SK-N-SH treated with all-trans-retinoic acid at 6 μM for 48 hours (cell line): ENCODE measurements at regions not wholly inside any gene's neighbourhood (a gene's known extent, or its start where the extent isn't known, plus 50 kb on each side); places are given as distances from the start of the nearest gene placed in this dataset.

Source experiments
- CREB5 ChIP-seq: fragments of 250-450 bp; sonication (Bioruptor Pico); IDR thresholded peaks from 2 replicates; pipeline ENCODE4 v1.5.1; 2020; ENCODE audit warnings: low read depth, mild to moderate bottlenecking, moderate library complexity
- GLIS3 ChIP-seq: fragments of 250-450 bp; sonication (Bioruptor Pico); IDR thresholded peaks from 2 replicates; pipeline ENCODE4 v1.5.0; 2020; ENCODE audit warnings: mild to moderate bottlenecking, moderate library complexity
- OSR1 ChIP-seq: fragments of 250-450 bp; sonication (Bioruptor Pico); IDR thresholded peaks from 2 replicates; pipeline ENCODE4 v1.8.0; 2022; ENCODE audit warnings: moderate library complexity, mild to moderate bottlenecking, inconsistent platforms
- PATZ1 ChIP-seq: fragments of 250-450 bp; sonication (Bioruptor Pico); IDR thresholded peaks from 2 replicates; pipeline ENCODE4 v1.8.0; 2020; ENCODE audit warnings: mild to moderate bottlenecking, moderate library complexity, borderline replicate concordance
- PPARA ChIP-seq: fragments of 250-450 bp; sonication (Bioruptor Pico); IDR thresholded peaks from 2 replicates; pipeline ENCODE4 v1.5.0; 2020; ENCODE audit warnings: mild to moderate bottlenecking, borderline replicate concordance
- RARB ChIP-seq: fragments of 250-450 bp; sonication (Bioruptor Pico); IDR thresholded peaks from 2 replicates; pipeline ENCODE4 v1.8.0; 2021; ENCODE audit warnings: mild to moderate bottlenecking, moderate library complexity
- TCF4 ChIP-seq: fragments of 250-450 bp; sonication (Bioruptor Pico); IDR thresholded peaks from 2 replicates; pipeline ENCODE4 v1.8.0; 2021; ENCODE audit warnings: mild to moderate bottlenecking, moderate library complexity, borderline replicate concordance
- TOX ChIP-seq: fragments of 250-450 bp; sonication (Bioruptor Pico); IDR thresholded peaks from 2 replicates; pipeline ENCODE4 v1.8.0; 2021; ENCODE audit warnings: mild to moderate bottlenecking, moderate library complexity, borderline replicate concordance
- TSHZ2 ChIP-seq: fragments of 250-450 bp; sonication (Bioruptor Pico); IDR thresholded peaks from 2 replicates; pipeline ENCODE4 v1.5.0; 2020; ENCODE audit warnings: mild to moderate bottlenecking, moderate library complexity
- ZFP3 ChIP-seq: fragments of 250-450 bp; sonication (Bioruptor Pico); IDR thresholded peaks from 2 replicates; pipeline ENCODE4 v1.5.0; 2020; ENCODE audit warnings: mild to moderate bottlenecking, moderate library complexity
- ZFP30 ChIP-seq: fragments of 450-650 bp; formaldehyde crosslinking; IDR thresholded peaks from 2 replicates; pipeline ENCODE4 v1.5.0; 2022; ENCODE audit warnings: mild to moderate bottlenecking, moderate library complexity
- ZNF70 ChIP-seq: fragments of 450-650 bp; formaldehyde crosslinking; IDR thresholded peaks from 2 replicates; pipeline ENCODE4 v1.5.0; 2020; ENCODE audit warnings: mild to moderate bottlenecking, moderate library complexity
- ZNF8 ChIP-seq: fragments of 450-650 bp; formaldehyde crosslinking; IDR thresholded peaks from 2 replicates; pipeline ENCODE4 v1.5.0; 2020; ENCODE audit warnings: mild to moderate bottlenecking, moderate library complexity

- TF ChIP-seq TOX (CRISPR knock-in tag) (no peak), TCF4 (no peak), TSHZ2 (CRISPR knock-in tag) (no peak), ZNF70 (no peak), PATZ1 (no peak), ZFP30 (no peak), GLIS3 (CRISPR knock-in tag) (no peak), RARB (no peak), OSR1 (CRISPR knock-in tag) (no peak), PPARA (CRISPR knock-in tag) (no peak), ZFP3 (CRISPR knock-in tag) (no peak), ZNF8 (CRISPR knock-in tag) (no peak), CREB5 (CRISPR knock-in tag) (no peak)
Observed at GRCh38 chr21:32876426-32876825, 104.9 kb upstream of the PAXBP1 start.
